CD4-positive, alpha-beta memory T cell (primary cell): ENCODE measurements at regions not wholly inside any gene's neighbourhood (a gene's known extent, or its start where the extent isn't known, plus 50 kb on each side); places are given as distances from the start of the nearest gene placed in this dataset.
A peak's percentile ranks its signal among the peaks of the same experiment; 100 is the strongest.
"Not testable (repeated sequence)": the region's sequence is repeated elsewhere in the genome, so short reads cannot be mapped to it uniquely, and the experiment has no call there.

Experiments used
- CTCF ChIA-PET: fragments of 350-600 bp; sonication (Branson Sonifier 250); formaldehyde crosslinking; loops from one replicate; lab custom pipeline; 2021; ENCODE audit warnings: inconsistent platforms; ENCODE audit not compliant: partially characterized antibody; lab: Charles Lee
- POLR2A ChIA-PET: fragments of 350-600 bp; sonication (Branson Sonifier 250); formaldehyde crosslinking; loops from one replicate; lab custom pipeline; 2021; ENCODE audit not compliant: partially characterized antibody; lab: Charles Lee
- DNase-seq, 5 donors: peaks; one replicate each; pipeline versions ENCODE4 v3.0.0 to v3.0.0-alpha.2; 2020 to 2022; ENCODE audit warnings: mixed read lengths in 1 of 5
- H3K27ac ChIP-seq: one replicate; pipeline ENCODE4 v1.7.0; 2013; ENCODE audit warnings: low read depth, low read length
- H3K27me3 ChIP-seq: 2 replicates; pipeline ENCODE4 v1.7.0; 2013; ENCODE audit warnings: mild to moderate bottlenecking, low read length, moderate library complexity; ENCODE audit not compliant: insufficient read depth
- H3K36me3 ChIP-seq: 2 replicates; pipeline ENCODE4 v1.7.0; 2013; ENCODE audit warnings: mild to moderate bottlenecking, low read length, moderate library complexity; ENCODE audit not compliant: insufficient read depth
- H3K4me1 ChIP-seq: 2 replicates; pipeline ENCODE4 v1.7.0; 2013; ENCODE audit warnings: mild to moderate bottlenecking, low read length, moderate library complexity; ENCODE audit not compliant: insufficient read depth
- H3K4me3 ChIP-seq, 2 donors: one replicate each; pipeline ENCODE4 v1.7.0; 2013; ENCODE audit warnings: low read length in 2 of 2, mild to moderate bottlenecking in 1 of 2
- H3K9me3 ChIP-seq, 2 donors: one replicate each; pipeline ENCODE4 v1.7.0; 2013; ENCODE audit warnings: low read length in 2 of 2, control low read depth in 1 of 2; ENCODE audit not compliant: control insufficient read depth in 1 of 2
- H3K27ac Mint-ChIP-seq, 7 donors: one replicate each; pipeline ENCODE4 v1.8.0; 2020 to 2021; ENCODE audit warnings: mixed read lengths in 7 of 7, mild to moderate bottlenecking in 6 of 7, inconsistent platforms in 3 of 7, moderate library complexity in 3 of 7
- H3K27me3 Mint-ChIP-seq, 2 donors: one replicate each; pipeline ENCODE4 v1.8.0; 2020 to 2021; ENCODE audit warnings: mixed read lengths in 2 of 2
- H3K36me3 Mint-ChIP-seq, 2 donors: one replicate each; pipeline ENCODE4 v1.8.0; 2020 to 2021; ENCODE audit warnings: mixed read lengths in 2 of 2, inconsistent platforms in 1 of 2, mild to moderate bottlenecking in 1 of 2
- H3K4me1 Mint-ChIP-seq, 4 donors: one replicate each; pipeline ENCODE4 v1.8.0; 2020 to 2021; ENCODE audit warnings: mixed read lengths in 4 of 4, mild to moderate bottlenecking in 1 of 4
- H3K4me3 Mint-ChIP-seq, 8 donors: one replicate each; pipeline ENCODE4 v1.8.0; 2020 to 2021; ENCODE audit warnings: mixed read lengths in 8 of 8, mild to moderate bottlenecking in 7 of 8, moderate library complexity in 6 of 8, inconsistent platforms in 3 of 8
- H3K9me3 Mint-ChIP-seq, 8 donors: one replicate each; pipeline ENCODE4 v1.8.0; 2020 to 2021; ENCODE audit warnings: mixed read lengths in 8 of 8, mild to moderate bottlenecking in 5 of 8, inconsistent platforms in 3 of 8, moderate library complexity in 1 of 8
- intact Hi-C: fragments of 100-400 bp; cut with micrococcal nuclease; formaldehyde crosslinking; loops from one replicate; pipeline ENCODE4 v1.15.1; 2023

DNA sequence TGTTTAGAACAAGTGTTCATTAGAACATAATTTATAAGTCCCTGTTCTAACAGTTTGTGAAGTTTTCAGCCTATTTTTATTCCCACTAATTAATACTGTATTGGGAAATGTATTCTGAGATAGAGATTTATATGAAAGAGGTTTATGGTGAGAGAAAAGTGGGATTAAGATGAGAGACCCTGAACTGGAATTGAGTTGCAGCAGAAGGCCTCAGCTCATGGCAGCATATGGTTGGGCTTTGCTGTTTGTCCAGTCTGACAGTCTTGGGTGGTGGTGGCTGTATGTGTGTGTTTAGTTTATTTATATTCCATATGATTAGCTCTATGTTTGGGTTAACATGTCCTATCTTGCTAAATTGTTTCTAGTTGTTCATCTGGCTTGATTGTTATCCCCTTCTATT is 575.1 kb downstream of the SLITRK5 start:
- CTCF ChIA-PET = no interaction called here
- Histone ChIP-seq H3K27me3 (no peaks in the 10 kb centered on the region), H3K27ac (no peak overlapping the region), H3K36me3 (no peaks in the 10 kb centered on the region), H3K9me3 (no peaks in the 10 kb centered on the region), H3K4me3 (no peak overlapping the region), H3K4me1 (no peaks in the 10 kb centered on the region)
- H3K4me3 Mint-ChIP-seq = no peak overlapping the region
- no peak overlapping the region for H3K27ac Mint-ChIP-seq
- DNase-seq = no peak
- no peaks in the 10 kb centered on the region for H3K36me3 Mint-ChIP-seq
- POLR2A ChIA-PET = no interaction called here
- intact Hi-C loops = no loop called here
- H3K27me3 Mint-ChIP-seq = no peaks in the 10 kb centered on the region
- peaks cover 0 to 8% (median 2%) of the 10 kb centered on the region in 8 donors for H3K9me3 Mint-ChIP-seq
- H3K4me1 Mint-ChIP-seq = no peaks in the 10 kb centered on the region

DNA sequence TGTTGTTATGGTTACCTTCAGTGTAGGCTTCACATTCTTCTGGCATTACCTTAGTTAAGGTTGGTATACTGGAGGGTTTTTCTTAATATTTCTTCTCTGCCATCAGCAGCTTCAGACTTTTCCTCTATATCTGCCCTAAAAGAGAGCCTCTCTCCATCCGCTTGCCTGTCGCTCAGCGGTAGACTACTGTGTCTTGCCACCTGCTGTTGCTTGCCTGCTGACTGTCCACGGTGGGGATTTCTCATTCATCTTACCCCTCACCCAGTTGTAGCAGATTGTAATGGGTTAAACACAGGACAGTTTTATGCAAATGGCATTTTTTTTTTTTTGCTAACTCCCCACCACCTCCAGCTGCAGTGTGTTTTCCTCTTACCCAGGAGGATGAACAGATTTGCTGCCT is 577.2 kb downstream of the SLITRK5 start:
- Histone ChIP-seq H3K27me3 (no peaks in the 10 kb centered on the region), H3K9me3 (no peaks in the 10 kb centered on the region), H3K27ac (no peak overlapping the region), H3K4me1 (no peaks in the 10 kb centered on the region), H3K4me3 (no peak overlapping the region), H3K36me3 (no peaks in the 10 kb centered on the region)
- H3K4me3 Mint-ChIP-seq = no peak overlapping the region
- no peaks in the 10 kb centered on the region for H3K36me3 Mint-ChIP-seq
- no peaks in the 10 kb centered on the region for H3K27me3 Mint-ChIP-seq
- ChIA-PET POLR2A (no interaction called here), CTCF (no interaction called here)
- intact Hi-C loops = no loop called here
- peaks cover 0 to 5% (median 1%) of the 10 kb centered on the region in 8 donors for H3K9me3 Mint-ChIP-seq
- H3K4me1 Mint-ChIP-seq = no peaks in the 10 kb centered on the region
- DNase-seq = no peak
- H3K27ac Mint-ChIP-seq = no peak overlapping the region

DNA sequence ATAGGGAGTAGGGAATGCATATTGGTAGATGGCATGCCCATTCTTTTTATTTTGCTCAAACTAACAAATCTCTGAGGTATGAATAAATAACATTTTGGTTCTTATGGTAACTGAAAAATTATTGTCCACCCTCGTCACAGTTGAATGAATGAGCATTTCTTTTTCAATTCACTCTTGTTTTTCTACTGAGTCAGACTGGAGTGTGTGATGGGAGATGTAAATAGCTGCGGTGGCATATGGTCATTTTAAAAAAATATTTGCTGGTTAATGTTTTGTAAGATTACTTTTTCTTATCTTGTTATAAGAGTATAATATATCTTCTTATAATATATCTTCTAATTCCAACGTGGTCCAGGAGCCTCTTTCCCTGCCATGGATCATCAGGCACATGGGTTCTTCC is 586.5 kb downstream of the SLITRK5 start:
- H3K36me3 ChIP-seq = no peaks in the 10 kb centered on the region
- no peaks in the 10 kb centered on the region for H3K9me3 ChIP-seq
- Mint-ChIP-seq H3K27ac (no peak overlapping the region), H3K4me1 (peaks cover 0 to 3% (median 0%) of the 10 kb centered on the region in 4 donors), H3K9me3 (peaks cover 0 to 13% (median 6%) of the 10 kb centered on the region in 8 donors), H3K27me3 (no peaks in the 10 kb centered on the region), H3K36me3 (no peaks in the 10 kb centered on the region), H3K4me3 (no peak overlapping the region)
- ChIA-PET CTCF (no interaction called here), POLR2A (no interaction called here)
- H3K27ac ChIP-seq = no peak overlapping the region
- H3K4me1 ChIP-seq = no peaks in the 10 kb centered on the region
- H3K4me3 ChIP-seq = no peak overlapping the region
- no peak for DNase-seq
- intact Hi-C loops = no loop called here
- H3K27me3 ChIP-seq = no peaks in the 10 kb centered on the region

DNA sequence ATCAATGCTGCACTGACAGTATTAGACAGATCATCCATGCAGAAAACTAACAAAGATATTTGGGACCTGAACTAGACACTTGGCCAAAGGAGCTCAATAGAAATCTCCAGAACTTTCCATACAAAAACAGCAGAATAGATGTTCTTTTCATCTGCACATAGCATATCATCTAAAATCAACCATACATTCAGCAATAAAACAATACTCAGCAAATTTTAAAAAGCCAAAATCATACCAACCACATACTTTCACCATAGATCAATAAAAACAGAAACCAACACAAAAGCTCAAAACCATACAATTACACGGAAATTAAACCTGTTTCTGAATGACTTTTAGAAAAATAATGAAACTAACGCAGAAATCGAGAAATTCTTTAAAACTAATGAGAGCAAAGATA is 592.6 kb downstream of the SLITRK5 start:
- H3K4me3 Mint-ChIP-seq = no peak overlapping the region
- no peak overlapping the region for H3K27ac Mint-ChIP-seq
- no peaks in the 10 kb centered on the region for H3K27me3 ChIP-seq
- DNase-seq = no peak
- peaks cover 0 to 3% of the 10 kb centered on the region in 2 donors for H3K9me3 ChIP-seq
- no peaks in the 10 kb centered on the region for H3K27me3 Mint-ChIP-seq
- H3K27ac ChIP-seq = no peak overlapping the region
- no peaks in the 10 kb centered on the region for H3K4me1 ChIP-seq
- H3K4me3 ChIP-seq = no peak overlapping the region
- ChIA-PET CTCF (no interaction called here), POLR2A (no interaction called here)
- peaks cover 0 to 23% (median 8%) of the 10 kb centered on the region in 8 donors for H3K9me3 Mint-ChIP-seq
- no peaks in the 10 kb centered on the region for H3K4me1 Mint-ChIP-seq
- no peaks in the 10 kb centered on the region for H3K36me3 Mint-ChIP-seq
- intact Hi-C loops = no loop called here
- no peaks in the 10 kb centered on the region for H3K36me3 ChIP-seq

DNA sequence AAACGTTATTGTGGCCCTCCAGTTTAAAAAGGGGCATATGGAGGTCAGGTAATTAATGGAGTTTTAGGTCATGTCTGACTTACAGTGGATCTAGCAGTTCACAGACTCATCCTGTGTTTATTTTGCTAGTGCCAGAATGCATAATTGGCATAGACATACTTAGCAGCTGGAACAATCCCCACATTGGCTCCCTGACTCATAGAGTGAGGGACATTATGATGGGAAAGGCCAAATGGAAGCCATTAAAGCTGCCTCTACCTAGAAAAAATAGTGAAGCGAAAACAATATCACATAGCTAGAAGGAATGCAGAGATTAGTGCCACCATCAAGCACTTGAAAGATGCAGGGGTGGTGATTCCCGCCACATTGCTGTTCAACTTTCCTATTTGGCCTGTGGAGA is 610.7 kb downstream of the SLITRK5 start:
- Mint-ChIP-seq H3K4me3 (no peak overlapping the region), H3K27ac (peak overlapping the region in 1 of 7 donors; percentile 25), H3K9me3 (peaks cover 0 to 29% (median 14%) of the 10 kb centered on the region in 8 donors), H3K4me1 (no peaks in the 10 kb centered on the region), H3K36me3 (no peaks in the 10 kb centered on the region), H3K27me3 (no peaks in the 10 kb centered on the region)
- DNase-seq = no peak
- CTCF ChIA-PET = no interaction called here
- Histone ChIP-seq H3K9me3 (peaks cover 0 to 4% of the 10 kb centered on the region in 2 donors), H3K36me3 (no peaks in the 10 kb centered on the region), H3K27ac (no peak overlapping the region), H3K4me1 (no peaks in the 10 kb centered on the region), H3K4me3 (no peak overlapping the region), H3K27me3 (no peaks in the 10 kb centered on the region)
- POLR2A ChIA-PET = no interaction called here
- intact Hi-C loops = no loop called here

DNA sequence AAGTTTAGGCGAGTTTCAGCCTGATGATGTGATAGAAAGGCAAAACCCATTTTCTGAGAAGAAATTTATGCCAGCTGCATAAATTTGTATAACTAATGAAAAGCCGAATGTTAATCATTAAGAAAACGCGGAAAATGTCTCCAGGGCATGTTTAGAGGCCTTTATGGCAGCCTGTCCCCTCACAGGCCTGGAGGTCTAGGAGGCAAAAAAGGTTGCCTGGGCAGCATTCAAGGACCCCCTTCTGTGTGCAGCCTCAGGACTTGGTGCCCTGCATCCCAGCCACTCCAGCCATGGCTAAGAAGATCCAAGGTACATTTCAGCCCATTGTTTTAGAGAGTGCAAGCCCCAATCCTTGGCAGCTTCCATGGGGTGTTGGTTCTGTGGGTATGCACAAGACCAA is 614.2 kb downstream of the SLITRK5 start:
- Histone ChIP-seq H3K4me1 (no peaks in the 10 kb centered on the region), H3K4me3 (no peak overlapping the region), H3K27ac (no peak overlapping the region), H3K36me3 (no peaks in the 10 kb centered on the region), H3K9me3 (peaks cover 0 to 4% of the 10 kb centered on the region in 2 donors), H3K27me3 (no peaks in the 10 kb centered on the region)
- ChIA-PET POLR2A (no interaction called here), CTCF (no interaction called here)
- H3K27me3 Mint-ChIP-seq = no peaks in the 10 kb centered on the region
- no peak overlapping the region for H3K27ac Mint-ChIP-seq
- no peak overlapping the region for H3K4me3 Mint-ChIP-seq
- intact Hi-C loops = no loop called here
- H3K36me3 Mint-ChIP-seq = no peaks in the 10 kb centered on the region
- no peaks in the 10 kb centered on the region for H3K4me1 Mint-ChIP-seq
- peaks cover 0 to 33% (median 13%) of the 10 kb centered on the region in 8 donors for H3K9me3 Mint-ChIP-seq
- no peak for DNase-seq

DNA sequence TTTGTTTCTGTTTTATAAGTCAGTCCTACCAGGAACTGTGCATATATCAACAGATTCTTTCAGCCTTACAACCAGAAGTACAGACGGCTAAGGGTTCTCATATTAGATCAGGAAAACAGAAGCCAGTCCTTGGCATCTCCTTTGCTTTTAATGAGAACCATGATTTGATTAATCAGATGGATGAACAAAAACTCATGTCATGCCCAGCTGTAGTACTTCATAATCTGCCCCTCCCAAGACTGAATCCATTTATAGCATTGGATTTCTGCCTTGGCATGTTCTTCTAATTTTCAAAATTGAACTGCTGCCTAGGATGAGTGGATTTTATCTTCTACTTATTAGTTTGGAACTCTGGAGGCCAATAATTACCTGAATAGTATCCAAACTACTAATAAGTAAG is 617.2 kb downstream of the SLITRK5 start:
- Mint-ChIP-seq H3K27ac (no peak overlapping the region), H3K9me3 (peaks cover 0 to 28% (median 12%) of the 10 kb centered on the region in 8 donors), H3K4me3 (no peak overlapping the region), H3K4me1 (no peaks in the 10 kb centered on the region), H3K27me3 (no peaks in the 10 kb centered on the region), H3K36me3 (no peaks in the 10 kb centered on the region)
- no peak for DNase-seq
- no peaks in the 10 kb centered on the region for H3K36me3 ChIP-seq
- intact Hi-C loops = no loop called here
- no peak overlapping the region for H3K4me3 ChIP-seq
- H3K27me3 ChIP-seq = no peaks in the 10 kb centered on the region
- no peaks in the 10 kb centered on the region for H3K4me1 ChIP-seq
- POLR2A ChIA-PET = no interaction called here
- H3K9me3 ChIP-seq = no peaks in the 10 kb centered on the region
- CTCF ChIA-PET = no interaction called here
- H3K27ac ChIP-seq = no peak overlapping the region

DNA sequence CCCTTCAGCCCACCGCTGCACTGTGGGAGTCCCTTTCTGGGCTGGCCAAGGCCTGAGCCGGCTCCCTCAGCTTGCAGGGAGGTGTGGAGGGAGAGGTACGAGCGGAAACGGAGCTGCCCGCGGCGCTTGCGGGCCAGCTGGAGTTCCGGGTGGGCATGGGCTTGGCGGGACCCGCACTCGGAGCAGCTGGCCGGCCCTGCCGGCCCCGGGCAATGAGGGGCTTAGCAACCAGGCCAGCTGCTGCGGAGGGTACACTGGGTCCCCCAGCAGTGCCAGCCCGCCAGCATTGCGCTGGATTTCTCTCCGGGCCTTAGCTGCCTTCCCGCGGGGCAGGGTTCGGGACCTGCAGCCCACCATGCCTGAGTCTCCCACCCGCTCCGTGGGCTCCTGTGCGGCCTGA is 620.6 kb downstream of the SLITRK5 start:
- H3K9me3 Mint-ChIP-seq = peaks cover 0 to 19% (median 9%) of the 10 kb centered on the region in 8 donors
- DNase-seq, H3K4me3 ChIP-seq, H3K4me3 Mint-ChIP-seq, H3K27ac ChIP-seq, POLR2A ChIA-PET, H3K27me3 Mint-ChIP-seq, H3K36me3 ChIP-seq, H3K9me3 ChIP-seq, intact Hi-C loops, H3K27me3 ChIP-seq, H3K4me1 Mint-ChIP-seq, H3K4me1 ChIP-seq, H3K36me3 Mint-ChIP-seq, H3K27ac Mint-ChIP-seq, CTCF ChIA-PET: not testable (repeated sequence)
